NOMO-1 (cell line): ENCODE measurements at regions not wholly inside any gene's neighbourhood (a gene's known extent, or its start where the extent isn't known, plus 50 kb on each side); places are given as distances from the start of the nearest gene placed in this dataset.

Source experiments
- DNase-seq, 2 experiments: peaks; one replicate each; lab custom pipeline; 2025; ENCODE audit not compliant: unreplicated experiment in 2 of 2; lab: John Stamatoyannopoulos, UW

DNA sequence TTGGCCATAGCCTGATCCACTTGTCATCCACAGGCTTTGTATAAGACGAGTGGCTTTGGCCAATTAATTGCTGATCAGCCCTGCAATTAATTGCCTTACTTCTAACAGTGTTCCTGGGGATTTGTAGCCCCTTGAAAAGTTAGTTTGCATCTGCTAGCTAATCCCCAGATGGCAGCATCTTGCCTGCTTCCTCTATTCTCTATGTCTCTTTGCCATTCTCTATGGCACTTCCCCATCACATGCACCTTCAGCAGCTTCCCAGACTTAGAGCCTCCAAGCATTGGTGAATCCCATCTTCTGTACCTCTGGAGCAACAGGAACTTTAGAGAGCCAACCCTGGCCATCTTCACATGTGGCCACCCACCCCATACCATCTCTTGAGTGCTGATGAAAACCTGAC lies 197.0 kb upstream of the DMAC1 start:
- DNase-seq = no peak

DNA sequence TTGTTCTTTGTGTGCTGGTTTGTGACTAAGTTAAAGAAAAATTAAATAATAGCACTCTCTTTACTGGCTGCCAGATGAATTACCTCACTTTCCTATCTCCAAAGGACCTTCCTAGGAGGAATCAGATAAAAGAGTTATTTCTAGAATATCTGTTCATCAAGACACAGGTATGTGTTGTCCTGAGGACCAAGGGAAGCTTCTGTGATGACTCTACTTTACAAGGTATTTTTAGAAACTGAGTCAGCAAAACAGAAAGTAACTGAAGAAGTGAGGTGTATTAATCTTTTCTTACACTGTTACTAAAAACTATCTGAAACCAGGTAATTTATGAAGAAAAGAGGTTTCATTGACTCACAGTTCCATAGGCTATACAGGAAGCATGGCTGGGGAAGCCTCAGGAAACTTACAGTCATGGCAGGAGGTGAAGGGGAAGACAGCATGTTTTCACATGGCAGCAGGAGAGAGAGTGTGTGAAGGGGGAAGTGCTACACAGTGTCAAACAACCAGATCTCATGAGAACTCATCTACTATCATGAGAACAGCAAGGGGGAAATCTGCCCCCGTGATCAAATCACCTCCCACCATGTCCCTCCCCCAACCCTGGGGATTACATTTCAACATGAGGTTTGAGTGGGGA lies 189.2 kb upstream of the DMAC1 start:
- no peak for DNase-seq

DNA sequence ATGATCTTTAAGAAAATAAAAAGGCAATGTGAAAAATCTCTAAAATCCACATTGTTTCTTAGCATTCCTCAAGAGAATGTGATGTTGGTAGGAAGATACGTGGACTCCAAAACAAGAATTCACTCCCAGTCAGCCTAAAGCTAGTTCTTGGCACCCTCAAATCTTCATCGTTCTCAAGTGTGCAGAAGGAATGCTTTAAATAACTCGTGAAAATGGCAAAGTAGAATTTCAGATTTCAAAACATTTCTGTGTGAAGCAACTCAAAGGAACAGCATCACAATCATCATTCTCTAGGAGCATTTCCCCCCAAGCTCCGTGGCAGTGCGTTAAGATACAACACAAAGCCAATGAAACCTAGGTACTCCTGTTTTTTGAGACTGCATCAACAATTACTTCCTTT lies 185.1 kb upstream of the DMAC1 start:
- DNase-seq = no peak

DNA sequence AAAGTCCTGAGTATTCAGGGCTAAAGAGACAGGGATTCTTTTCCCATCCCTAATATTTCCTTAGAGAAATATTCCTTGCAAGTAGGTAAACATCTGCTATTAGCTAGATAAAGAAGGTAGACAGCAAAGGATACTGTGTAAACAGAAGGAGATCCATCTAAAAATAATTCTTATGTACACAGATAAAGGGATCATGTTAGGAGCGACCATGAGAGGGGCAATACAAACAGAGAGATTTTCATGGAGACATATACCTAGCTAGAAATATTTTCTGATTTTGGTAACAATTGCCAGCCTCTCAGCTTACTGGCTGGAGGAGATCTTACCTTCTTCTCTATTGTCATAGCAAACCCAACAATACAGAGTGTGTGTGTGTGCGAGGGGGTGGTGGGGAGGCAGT lies 184.6 kb upstream of the DMAC1 start:
- no peak for DNase-seq

DNA sequence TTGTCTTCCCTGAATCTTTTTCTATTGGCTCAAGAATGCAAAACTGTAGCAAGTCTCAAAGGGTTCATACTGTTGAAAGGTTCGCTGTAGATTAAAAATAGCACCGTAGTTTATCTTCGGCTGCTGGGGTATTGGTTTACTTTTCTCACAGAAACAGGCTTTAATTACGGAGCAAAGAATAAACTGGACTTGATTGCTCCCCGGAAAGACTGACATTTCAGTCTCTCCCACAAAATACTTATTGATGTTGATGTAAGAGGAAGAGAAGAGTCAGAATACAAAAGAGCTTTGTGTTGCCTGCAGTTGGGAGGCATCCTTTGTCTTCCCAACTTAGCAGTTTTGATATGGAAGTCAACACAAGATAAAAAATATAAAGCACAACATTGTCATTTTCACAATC lies 183.9 kb upstream of the DMAC1 start:
- DNase-seq = no peak

DNA sequence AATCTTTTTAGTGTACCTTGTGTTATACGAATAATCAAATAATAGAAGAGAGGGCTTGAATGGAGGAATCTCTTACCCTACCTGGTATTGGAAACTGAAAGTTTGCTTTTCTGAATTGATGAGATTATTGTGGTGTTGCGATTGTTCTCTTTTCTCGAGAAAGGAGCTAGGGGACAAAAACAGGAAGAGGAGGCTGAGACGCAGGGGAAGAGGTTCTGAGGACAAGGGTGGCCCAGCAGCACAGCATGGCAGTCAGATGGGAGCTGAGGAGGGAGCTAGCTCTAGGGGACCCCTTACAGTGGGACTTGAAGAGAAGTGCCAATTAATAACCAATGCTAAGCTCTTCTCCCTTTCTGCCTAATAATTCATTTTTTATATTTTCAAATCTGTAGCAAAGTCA lies 183.3 kb upstream of the DMAC1 start:
- no peak for DNase-seq

DNA sequence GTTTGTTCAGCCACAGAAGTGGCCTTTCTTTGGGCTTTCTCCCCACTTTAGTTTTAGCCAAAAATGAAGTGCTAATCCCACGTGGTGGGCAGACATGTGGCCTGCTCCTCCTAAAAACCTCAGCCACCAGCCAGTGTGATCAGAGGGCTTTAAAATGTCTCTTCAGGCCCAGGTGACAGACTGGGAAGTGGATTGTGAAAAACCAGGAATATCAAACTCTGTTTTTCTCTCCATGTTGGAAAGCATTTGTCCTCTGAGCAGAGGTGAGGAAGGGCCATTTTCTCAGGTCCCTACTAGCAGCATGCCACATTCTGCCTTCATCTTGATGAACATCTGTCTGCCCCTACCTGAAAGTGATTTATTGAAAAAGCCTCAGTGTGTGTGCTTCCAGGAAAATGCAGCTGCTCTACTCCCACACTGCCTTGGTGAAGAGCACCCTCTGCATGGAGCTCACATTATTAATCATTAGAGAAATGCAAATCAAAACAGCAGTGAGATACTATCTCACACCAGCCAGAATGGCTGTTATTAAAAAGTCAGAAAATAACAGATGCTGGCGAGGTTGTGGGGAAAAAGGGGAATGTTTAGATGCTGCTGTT lies 181.2 kb upstream of the DMAC1 start:
- no peak for DNase-seq

DNA sequence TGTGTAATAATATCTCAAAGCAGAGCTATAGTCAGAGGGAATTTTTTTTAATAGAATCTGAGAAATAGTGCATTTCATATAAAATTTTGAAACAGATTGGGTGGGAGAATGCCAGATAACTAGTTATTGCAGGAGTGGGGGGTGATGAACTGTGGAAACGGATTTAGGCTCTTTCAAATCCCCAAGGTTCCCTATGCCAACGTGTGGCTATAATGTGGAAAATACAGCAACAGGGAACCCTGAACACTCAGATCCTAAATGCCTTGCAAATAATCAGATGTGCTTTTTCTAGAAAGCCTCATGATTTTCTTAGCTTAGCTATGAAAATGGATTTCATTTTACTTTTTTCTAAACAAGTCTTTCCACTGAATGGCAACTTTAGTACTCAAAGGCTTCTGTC lies 180.5 kb upstream of the DMAC1 start:
- DNase-seq = no peak

DNA sequence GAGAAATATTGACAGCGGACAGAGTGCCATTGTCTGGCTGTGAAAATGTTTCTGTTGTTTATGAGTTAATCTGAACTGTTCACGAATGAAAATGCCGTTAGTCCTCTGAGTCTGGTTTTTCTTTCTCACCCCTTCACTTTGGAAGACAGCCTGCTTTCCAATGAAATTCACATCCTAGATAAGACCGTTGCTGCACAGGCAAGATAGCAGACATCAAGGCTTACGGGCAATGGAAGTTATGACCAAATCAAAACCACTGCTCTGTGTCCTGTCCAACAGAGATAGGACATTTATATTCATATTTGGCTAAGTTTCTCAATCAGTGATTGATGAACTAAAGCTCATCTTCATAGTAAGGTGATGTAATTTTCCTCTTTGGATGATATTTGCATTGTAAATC lies 180.0 kb upstream of the DMAC1 start:
- no peak for DNase-seq

DNA sequence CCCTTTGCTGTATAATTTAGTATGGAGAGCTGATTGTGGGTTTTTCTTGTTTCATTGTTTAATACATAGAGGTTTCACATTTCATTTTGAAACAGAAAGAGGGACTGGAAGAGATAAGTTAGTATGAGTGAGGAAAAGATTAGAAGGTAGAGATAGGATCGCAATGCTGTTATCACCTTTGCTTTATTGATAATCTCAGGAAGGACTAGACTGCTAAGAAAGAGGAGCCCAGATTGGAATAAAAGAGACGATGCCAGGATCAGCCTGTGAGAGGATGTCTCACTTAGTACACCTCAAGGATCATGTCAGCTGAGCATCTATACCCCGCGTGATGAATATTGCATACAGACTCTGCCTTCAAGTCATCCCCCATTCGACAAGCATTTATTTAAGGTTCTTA lies 178.0 kb upstream of the DMAC1 start:
- no peak for DNase-seq

DNA sequence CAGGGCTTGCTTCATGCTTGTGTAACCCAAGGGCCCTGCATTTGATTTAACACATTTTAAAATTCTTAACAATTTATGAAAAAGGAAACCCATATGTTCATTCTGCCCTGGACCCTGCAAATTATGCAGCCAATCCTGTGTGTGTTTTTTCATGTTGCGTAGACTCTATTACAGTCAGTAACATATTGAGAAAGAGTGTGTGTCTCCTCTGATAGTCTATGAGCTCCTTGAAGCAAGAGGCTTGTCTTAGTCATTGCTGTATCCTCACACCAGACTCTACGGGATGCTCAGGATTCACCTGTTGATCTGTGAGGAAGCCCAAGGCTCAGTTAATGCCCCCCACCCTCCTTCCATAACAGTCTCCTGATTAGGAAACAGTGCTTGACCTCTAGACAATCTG lies 177.3 kb upstream of the DMAC1 start:
- peak in 1 of 2 experiments; percentile 34 for DNase-seq

DNA sequence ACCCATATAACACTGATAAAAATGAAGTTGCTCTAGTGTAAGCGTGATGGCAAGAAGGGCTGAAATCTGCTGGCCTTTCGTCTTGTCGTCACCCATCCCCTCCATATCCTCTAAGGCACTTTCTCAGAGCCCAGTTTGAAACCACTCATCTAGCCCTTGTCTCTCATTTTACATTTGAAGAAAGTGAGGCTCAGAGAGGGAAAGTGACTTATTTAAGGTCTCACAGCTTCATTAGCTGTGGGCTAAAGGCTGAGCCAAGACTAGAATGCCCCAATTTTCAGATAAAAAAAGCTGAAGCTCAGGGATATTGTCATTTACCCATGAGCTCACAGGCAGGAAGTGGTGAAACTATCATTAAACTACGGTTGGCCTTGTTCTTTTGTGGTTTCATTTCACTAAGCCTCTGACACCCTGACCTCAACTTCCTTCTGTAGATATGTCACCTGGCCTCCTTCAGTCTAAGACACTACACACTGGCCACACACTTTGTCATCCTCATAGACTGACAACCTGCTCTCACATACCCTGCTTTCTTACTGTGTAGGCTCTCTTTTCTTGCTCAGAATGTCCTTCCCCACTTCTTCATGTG lies 176.7 kb upstream of the DMAC1 start:
- peak; percentile 70 to 87 for DNase-seq

DNA sequence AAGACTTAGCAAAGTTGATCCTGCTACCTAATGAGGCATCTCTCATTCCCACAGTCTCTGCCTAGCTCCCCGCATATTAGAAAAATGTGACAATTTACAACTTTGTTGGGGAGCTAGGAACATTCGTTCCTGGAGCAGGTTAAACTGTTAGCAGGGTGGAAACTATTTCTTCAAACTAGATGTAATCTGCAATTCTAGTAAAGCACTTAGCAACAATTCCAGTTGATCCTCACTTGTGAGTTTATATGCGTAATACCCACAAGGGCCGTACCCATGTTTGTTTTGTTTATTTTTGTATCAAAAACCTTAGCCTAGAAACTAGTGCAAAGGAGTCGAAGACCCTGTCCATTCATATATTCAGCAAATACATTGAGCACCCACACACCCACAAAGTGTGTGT lies 175.8 kb upstream of the DMAC1 start:
- DNase-seq = no peak

DNA sequence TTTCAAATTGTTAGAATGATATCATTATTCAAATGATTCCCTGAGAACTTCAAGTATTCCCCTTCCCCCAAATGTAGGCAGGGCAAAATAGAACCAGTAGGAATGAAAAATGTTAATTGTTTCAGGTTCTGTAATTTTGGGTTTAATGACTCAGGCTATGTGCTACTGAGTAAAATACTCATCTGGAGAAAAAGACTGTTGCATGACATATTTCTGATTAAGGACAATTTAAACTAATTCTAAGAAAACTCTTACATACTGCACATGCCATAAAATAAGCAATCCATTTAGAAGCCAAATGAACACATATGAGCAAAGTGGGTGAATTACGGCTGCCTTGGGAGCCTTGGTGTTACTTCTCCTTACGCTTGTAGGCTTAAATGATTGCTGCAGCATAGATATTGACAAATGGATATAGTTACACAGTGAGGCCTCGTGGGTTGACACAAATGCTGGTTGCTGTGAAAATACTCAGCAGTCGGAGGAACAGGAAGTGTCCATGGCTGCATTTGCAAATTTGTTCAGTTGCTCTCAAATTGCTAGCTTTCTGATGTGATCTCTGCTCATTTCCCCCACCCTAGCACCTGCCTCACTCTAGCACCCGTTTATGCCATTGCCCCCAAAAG lies 174.9 kb upstream of the DMAC1 start:
- DNase-seq = peak; percentile 34 to 73

DNA sequence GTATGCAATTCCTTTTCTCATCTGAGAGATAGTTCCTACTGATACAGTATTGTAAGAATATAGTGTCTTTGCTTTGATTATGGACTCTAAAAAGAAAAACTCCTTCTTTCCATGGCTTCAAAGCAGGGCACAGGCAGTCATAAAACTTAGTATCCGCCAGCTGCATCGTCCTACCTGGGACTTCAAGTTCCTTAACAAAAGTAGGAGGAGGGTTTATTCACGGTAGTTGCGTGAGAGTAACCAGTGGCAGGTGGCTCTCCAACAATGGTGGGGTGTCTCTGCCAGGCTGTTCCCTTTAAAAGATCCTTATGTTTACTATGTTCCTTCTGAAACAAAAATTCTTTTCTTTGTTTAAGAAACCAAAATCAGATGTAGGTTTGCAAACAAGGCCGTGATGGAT lies 173.5 kb upstream of the DMAC1 start:
- no peak for DNase-seq

DNA sequence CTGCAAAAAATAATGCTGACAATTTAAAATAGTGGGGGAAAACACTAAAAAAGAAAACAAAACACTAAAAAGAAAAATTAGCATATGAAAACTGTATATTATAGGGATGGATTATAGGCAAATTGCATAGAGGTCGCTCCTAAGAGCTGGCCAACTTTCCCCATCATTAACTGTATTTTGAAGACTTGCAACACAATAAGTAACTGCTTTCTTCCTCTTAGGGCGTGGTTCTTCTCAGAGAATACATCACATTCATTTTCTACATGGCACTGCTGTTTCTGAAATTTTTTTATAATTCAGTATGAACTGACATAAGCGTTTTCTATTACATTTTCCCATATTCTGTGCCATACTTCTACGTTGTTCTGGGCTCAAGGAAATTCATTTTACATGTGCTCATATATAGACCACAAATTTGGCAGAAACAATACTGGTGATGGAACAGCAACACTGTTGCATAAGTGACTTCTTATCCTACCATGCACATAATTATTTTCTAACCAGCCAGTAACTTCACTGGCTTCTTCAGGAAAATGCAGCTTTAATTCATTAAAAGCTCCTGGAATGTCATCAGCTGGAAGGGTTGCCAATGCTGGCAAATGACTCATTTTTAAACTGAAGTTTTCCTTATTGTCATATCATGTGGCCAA lies 171.2 kb upstream of the DMAC1 start:
- peak; percentile 17 to 49 for DNase-seq

DNA sequence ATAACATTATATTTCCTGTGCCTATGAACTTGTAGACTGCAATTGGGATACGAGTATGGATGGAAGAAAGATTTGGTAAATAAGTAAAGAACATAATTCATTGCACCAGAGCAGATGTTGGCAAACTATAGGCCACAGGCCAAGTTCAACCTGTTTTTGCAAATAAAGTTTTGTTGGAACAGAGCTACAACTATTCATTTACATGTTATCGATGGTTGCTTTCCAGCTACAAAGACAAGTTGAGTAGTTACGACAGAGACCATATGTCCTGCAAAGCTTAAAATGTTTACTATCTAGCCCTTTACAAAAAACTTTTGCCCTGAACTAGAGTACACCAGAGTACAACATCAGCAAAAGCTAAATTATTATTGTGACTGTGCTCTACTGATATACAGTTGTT lies 169.1 kb upstream of the DMAC1 start:
- DNase-seq = no peak

DNA sequence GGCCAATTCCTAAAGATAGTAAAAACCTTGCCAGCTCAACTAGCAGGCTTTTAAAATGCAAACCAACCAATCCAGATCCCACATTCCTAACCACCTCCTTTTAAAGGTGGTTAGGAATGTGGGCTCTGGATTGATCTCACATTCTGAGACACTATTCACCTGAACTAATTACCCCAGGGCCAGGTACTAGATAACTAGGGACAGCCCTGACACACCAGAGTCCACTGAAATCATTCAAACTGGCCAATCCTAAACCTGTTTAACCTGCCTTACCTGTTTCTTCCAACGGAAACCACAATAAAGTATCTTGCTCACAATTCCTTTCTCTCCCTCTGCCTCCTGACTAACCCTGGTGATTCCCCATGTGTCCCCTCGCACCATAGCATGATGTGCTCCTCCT lies 168.3 kb upstream of the DMAC1 start:
- no peak for DNase-seq

DNA sequence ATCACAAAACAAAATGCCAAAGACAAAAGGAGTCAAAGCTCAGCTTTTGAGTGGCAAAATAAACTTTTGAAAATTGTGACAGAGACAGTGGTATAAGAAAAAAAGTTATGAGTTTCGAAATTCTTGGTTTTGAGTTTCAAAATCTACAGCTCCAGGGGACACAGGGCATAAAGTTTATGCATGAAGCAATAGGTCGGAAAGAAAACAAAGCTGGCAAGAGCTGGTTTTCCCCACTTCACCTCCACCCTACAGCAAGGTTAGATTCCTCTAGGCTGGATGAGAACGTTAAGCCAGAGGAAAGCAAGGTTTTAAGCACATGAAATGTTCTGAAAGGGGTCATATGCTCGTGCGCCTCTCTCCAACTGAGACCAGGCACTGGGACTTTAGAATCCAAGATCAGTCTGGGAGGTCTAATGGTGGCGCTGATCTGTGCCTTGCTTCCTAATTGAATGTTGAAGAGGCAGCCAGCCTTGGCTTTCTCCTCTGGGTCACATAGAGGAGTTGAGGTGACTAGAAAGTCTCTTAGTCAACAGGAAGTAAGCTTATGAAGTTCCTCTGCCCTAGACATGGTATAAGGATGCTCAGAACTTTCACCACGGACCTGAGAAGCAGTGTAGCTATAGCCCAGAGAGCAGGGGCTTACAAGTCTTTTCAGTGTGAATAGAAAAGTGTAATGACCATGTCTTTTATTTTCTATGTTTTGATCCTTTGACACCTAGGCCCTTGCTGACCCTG lies 167.7 kb upstream of the DMAC1 start:
- DNase-seq = peak; percentile 30 to 55

DNA sequence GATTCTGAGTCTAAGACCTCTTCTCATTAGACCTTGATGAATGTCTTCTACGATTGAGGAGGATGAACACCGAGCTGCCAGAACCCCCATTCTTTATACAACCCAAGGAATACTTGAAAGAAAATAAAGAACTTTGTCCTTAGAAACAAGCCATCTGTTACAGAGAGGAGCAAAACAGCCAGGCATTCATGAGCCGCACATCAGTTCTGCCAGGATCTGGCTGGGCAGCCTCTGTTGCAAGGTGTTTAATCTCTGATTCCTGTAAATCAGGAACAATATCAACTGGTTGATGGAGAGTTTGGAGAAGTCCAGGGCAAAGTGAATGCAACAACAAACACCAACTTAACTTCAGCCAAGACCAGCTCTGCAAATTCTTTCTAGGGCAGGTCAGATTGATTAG lies 165.5 kb upstream of the DMAC1 start:
- no peak for DNase-seq

DNA sequence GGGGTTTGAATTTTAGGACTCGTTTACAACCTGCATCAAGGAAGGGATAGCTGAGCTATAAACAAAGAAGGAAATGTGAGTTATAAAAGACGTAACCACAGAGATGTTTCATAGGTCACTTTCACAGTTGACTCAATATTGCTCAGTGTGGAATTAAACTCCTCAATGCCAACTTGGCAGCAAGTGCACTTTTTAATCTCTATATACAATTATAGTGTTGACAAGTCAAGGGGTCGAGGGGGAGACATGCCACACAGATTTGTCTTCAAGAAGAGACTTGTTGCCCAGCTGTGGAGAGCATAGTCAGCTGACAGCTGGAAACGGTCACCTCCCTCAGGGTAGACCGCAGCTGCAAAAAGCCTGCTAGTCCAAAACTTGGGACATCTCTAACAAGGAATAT lies 163.4 kb upstream of the DMAC1 start:
- DNase-seq = peak in 1 of 2 experiments; percentile 4
